ENCODE measurements at regions not wholly inside any gene's neighbourhood (a gene's known extent, or its start where the extent isn't known, plus 50 kb on each side); places are given as distances from the start of the nearest gene placed in this dataset.

DNA sequence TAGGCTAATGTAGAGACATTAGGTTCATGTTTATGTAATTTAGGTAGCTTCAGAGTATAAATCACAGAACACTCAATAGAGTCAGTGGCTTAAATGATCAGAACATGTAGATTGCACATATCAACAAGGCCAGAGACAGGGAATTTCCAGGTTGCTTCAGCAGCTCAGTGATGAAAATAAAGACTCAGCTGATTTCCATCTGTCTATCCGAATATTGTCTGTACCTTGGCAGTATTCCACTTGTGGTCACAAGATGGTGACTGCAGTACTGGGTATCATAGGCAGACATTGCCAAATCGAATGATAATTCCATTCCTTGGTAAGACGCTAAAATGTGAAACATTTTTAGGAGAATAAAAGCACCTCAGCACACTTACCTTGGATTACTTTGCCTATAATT, 702.2 kb downstream of the MAT2B start (continued):
- TF ChIP-seq TAF15 (IDR thresholded peaks at IDR 0.05; ENCODE audit: low read depth, low read length, poor library complexity, severe bottlenecking), result no peak

DNA sequence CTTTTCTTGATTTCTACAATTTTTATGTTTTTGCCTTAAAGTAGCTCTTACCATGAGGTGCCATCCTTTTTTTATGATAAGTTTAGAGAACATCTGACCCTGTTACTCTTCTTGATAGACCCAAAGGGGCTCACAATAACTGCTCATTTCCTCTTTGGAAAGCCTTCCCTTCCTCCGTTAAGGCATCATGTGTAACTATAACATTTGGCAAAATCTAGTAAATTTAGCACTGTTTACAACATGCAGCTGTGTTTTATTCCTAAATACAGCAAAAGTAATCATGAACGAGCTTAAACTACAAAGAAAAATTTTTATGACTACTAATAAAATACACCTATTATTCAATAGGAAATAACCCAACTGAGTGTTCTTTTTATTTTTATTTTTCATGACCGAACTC, 705.1 kb downstream of the MAT2B start:
- no peaks in the 10 kb centered on the region for H3K36me3 ChIP-seq (replicated peaks in 1 of 2; ENCODE audit: control insufficient read depth in 1 of 2, insufficient read depth in 2 of 2, low read length in 2 of 2)
- no TSS peak for BruUV-seq (replicated peaks)
- H3K4me3 ChIP-seq (replicated peaks in 1 of 3; ENCODE audit: insufficient read depth in 1 of 3, low read depth in 2 of 3, low read length in 3 of 3), result no peak overlapping the region
- FAIRE-seq, result no peak
- in situ Hi-C loops (cut with HindIII; ENCODE audit: extremely low pct_ligation_motif_present, low pct_unique_long_range_greater_than_20kb) (no loop called here), intact Hi-C loops (cut with micrococcal nuclease; ENCODE audit: unreplicated experiment) (no loop called here)
- no peaks in the 10 kb centered on the region for H4K20me1 ChIP-seq (ENCODE audit: insufficient read depth, low read length)
- H3K4me2 ChIP-seq (ENCODE audit: low read depth, low read length), result no peak overlapping the region
- H3K27ac ChIP-seq (ENCODE audit: extremely low read length, insufficient read depth, low read length), result no peak overlapping the region
- no peak overlapping the region for H3K9ac ChIP-seq (ENCODE audit: insufficient read depth, low read depth, low read length)
- ATAC-seq, result no peak
- POLR2A ChIA-PET, result no interaction called here
- H3K4me1 ChIP-seq (ENCODE audit: insufficient read depth, low read length), result no peaks in the 10 kb centered on the region
- H3K79me2 ChIP-seq (ENCODE audit: insufficient read depth, low read length), result no peaks in the 10 kb centered on the region
- H3K27me3 ChIP-seq (ENCODE audit: control insufficient read depth in 1 of 2, insufficient read depth in 2 of 2, low read length in 2 of 2), result no peaks in the 10 kb centered on the region
- peaks cover 10% of the 10 kb centered on the region for H3K9me3 ChIP-seq (ENCODE audit: low read length)
- no peak overlapping the region for H2AFZ ChIP-seq (ENCODE audit: low read length)
- CTCF ChIA-PET (ENCODE audit: low intra/inter-chr PET ratio, low total read pairs), result no interaction called here
- 0% methylated on average over 3 of the region's 3 CpGs for WGBS (ENCODE audit: low lambda C conversion rate)
- DNase-seq (ENCODE audit: low spot score), result no peak
- TF ChIP-seq SAFB2 (CRISPR knock-in tag; IDR thresholded peaks at IDR 0.05; ENCODE audit: borderline replicate concordance, low read depth) (no peak), ZNF83 (CRISPR knock-in tag; IDR thresholded peaks at IDR 0.05; ENCODE audit: borderline replicate concordance) (no peak), UBTF (CRISPR knock-in tag; IDR thresholded peaks at IDR 0.05) (no peak), MZF1 (CRISPR knock-in tag; IDR thresholded peaks at IDR 0.05; ENCODE audit: borderline replicate concordance) (no peak)
- TF ChIP-seq, protein P1, sequence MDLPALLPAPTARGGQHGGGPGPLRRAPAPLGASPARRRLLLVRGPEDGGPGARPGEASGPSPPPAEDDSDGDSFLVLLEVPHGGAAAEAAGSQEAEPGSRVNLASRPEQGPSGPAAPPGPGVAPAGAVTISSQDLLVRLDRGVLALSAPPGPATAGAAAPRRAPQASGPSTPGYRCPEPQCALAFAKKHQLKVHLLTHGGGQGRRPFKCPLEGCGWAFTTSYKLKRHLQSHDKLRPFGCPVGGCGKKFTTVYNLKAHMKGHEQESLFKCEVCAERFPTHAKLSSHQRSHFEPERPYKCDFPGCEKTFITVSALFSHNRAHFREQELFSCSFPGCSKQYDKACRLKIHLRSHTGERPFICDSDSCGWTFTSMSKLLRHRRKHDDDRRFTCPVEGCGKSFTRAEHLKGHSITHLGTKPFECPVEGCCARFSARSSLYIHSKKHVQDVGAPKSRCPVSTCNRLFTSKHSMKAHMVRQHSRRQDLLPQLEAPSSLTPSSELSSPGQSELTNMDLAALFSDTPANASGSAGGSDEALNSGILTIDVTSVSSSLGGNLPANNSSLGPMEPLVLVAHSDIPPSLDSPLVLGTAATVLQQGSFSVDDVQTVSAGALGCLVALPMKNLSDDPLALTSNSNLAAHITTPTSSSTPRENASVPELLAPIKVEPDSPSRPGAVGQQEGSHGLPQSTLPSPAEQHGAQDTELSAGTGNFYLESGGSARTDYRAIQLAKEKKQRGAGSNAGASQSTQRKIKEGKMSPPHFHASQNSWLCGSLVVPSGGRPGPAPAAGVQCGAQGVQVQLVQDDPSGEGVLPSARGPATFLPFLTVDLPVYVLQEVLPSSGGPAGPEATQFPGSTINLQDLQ (CRISPR knock-in tag; IDR thresholded peaks at IDR 0.05), result no peak
- TF ChIP-seq, protein P2, sequence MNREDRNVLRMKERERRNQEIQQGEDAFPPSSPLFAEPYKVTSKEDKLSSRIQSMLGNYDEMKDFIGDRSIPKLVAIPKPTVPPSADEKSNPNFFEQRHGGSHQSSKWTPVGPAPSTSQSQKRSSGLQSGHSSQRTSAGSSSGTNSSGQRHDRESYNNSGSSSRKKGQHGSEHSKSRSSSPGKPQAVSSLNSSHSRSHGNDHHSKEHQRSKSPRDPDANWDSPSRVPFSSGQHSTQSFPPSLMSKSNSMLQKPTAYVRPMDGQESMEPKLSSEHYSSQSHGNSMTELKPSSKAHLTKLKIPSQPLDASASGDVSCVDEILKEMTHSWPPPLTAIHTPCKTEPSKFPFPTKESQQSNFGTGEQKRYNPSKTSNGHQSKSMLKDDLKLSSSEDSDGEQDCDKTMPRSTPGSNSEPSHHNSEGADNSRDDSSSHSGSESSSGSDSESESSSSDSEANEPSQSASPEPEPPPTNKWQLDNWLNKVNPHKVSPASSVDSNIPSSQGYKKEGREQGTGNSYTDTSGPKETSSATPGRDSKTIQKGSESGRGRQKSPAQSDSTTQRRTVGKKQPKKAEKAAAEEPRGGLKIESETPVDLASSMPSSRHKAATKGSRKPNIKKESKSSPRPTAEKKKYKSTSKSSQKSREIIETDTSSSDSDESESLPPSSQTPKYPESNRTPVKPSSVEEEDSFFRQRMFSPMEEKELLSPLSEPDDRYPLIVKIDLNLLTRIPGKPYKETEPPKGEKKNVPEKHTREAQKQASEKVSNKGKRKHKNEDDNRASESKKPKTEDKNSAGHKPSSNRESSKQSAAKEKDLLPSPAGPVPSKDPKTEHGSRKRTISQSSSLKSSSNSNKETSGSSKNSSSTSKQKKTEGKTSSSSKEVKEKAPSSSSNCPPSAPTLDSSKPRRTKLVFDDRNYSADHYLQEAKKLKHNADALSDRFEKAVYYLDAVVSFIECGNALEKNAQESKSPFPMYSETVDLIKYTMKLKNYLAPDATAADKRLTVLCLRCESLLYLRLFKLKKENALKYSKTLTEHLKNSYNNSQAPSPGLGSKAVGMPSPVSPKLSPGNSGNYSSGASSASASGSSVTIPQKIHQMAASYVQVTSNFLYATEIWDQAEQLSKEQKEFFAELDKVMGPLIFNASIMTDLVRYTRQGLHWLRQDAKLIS (CRISPR knock-in tag; IDR thresholded peaks at IDR 0.05), result no peak
